Fibroblast of pulmonary artery (primary cell): ENCODE measurements at regions not wholly inside any gene's neighbourhood (a gene's known extent, or its start where the extent isn't known, plus 50 kb on each side); places are given as distances from the start of the nearest gene placed in this dataset.

Experiments
- DNase-seq: peaks from one replicate; pipeline ENCODE4 v3.0.0-alpha.2; 2010; ENCODE audit warnings: low read depth
- H3K4me3 ChIP-seq: replicated peaks from 2 replicates; pipeline ENCODE4 v1.5.1; 2011; ENCODE audit warnings: low read depth, mild to moderate bottlenecking, control low read depth, low read length, moderate library complexity
- TF ChIP-seq, protein P1 (sequence below): IDR thresholded peaks from 2 replicates; pipeline ENCODE4 v1.5.1; 2011; ENCODE audit warnings: mild to moderate bottlenecking, control low read depth, low read length, inconsistent platforms; ENCODE audit errors: missing control alignments

DNA sequence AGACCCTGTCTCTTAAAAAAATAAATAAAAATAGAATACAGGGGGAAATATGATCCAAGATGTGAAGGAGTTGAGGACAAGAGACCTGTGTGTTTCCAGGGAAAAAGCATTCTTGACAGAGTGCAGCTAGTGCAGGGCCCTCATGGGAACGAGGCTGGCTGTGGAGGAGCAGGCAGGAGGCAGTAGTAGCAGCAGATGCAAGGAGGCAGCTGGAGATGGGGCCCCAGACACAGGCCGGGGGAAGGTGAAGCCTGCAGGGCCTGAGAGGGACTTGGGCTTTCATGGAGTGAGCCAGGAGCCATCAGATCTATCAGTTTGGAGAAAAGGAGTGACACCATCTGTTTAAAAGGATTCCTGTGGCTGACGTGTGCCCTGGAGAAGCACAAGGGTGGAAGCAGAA lies 71.4 kb upstream of the ZNF438 start:
- no peak for DNase-seq
- TF ChIP-seq, protein P1, sequence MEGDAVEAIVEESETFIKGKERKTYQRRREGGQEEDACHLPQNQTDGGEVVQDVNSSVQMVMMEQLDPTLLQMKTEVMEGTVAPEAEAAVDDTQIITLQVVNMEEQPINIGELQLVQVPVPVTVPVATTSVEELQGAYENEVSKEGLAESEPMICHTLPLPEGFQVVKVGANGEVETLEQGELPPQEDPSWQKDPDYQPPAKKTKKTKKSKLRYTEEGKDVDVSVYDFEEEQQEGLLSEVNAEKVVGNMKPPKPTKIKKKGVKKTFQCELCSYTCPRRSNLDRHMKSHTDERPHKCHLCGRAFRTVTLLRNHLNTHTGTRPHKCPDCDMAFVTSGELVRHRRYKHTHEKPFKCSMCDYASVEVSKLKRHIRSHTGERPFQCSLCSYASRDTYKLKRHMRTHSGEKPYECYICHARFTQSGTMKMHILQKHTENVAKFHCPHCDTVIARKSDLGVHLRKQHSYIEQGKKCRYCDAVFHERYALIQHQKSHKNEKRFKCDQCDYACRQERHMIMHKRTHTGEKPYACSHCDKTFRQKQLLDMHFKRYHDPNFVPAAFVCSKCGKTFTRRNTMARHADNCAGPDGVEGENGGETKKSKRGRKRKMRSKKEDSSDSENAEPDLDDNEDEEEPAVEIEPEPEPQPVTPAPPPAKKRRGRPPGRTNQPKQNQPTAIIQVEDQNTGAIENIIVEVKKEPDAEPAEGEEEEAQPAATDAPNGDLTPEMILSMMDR: no peak
- H3K4me3 ChIP-seq: no peak overlapping the region

DNA sequence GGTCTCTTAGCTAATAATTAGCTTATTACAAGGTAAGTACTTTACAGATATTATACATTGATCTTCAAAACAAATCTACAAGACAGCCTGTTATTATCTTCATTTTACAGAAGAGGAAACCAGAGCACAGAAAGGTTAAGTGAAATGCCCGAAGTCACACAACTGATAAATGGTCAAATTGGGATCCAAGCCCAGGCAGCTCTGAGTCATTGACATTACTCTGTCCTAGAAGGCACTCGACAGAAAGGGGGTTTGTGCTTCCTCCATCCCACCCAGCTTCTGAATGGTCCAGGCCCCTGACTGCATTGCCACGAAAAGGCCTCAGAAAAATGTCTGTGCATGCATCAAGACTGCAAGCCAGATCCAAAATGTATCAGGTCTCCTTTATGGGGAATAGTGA lies 81.3 kb upstream of the ZNF438 start:
- DNase-seq: no peak
- no peak overlapping the region for H3K4me3 ChIP-seq
- TF ChIP-seq, protein P1: no peak

DNA sequence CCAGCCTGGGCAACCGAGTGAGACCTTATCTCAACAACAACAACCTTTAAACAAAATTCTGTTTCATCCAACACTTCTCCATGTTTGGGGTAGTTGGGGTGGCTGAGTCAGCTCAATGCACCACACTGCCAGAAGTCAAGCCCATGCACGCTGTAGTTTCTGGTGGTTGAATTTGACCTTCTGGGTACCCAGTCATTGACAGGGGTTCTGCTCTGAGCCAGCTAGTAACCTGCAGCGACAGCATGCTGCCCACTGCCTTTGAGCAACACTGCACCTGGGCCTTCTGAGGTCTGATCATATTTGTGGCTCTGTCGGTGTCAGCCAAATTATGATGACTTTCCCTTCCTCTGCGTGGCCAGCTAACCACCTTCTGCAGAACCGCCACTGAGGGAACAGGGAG lies 84.6 kb upstream of the ZNF438 start:
- H3K4me3 ChIP-seq: no peak overlapping the region
- TF ChIP-seq, protein P1: no peak
- no peak for DNase-seq

DNA sequence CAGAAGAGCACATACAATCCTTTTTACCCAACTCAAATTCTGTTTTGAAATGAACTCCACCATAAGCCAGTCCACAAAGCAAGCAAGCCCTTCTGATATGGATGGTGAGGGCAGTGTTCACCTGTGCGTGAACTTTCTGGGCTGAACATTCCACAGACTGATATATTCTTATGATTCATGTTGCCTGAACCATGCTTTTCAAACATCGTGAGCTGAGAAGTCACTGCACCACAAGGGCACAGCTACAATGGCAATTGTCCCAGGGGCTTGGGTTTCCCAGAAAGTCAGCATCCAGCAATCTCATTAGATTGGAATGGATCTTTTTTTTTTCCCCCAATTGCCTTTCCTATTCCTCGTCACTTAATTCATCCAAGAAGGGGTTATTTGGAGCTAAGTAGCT lies 86.9 kb upstream of the ZNF438 start:
- DNase-seq: no peak
- no peak overlapping the region for H3K4me3 ChIP-seq
- TF ChIP-seq, protein P1: no peak

DNA sequence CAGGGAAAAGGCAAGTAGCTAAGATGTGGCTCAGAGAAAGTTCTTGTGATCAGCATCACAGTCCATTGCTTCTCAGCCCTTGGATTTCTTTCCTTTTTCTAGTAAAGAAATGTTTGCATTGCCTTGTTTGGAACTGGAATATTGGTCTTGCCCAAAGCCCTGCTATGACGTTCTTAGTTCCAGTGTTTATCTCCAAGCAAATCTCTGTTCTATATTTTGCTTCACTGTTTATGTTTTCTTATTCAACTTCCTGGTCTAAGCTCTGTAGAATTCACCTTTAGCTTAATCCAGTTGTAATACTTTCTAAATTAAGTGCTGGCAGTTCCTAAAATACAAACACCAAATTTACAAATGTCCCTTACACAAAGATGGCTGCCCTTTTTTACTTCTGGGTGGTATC lies 88.7 kb upstream of the ZNF438 start:
- DNase-seq: no peak
- H3K4me3 ChIP-seq: no peak overlapping the region
- TF ChIP-seq, protein P1: no peak

DNA sequence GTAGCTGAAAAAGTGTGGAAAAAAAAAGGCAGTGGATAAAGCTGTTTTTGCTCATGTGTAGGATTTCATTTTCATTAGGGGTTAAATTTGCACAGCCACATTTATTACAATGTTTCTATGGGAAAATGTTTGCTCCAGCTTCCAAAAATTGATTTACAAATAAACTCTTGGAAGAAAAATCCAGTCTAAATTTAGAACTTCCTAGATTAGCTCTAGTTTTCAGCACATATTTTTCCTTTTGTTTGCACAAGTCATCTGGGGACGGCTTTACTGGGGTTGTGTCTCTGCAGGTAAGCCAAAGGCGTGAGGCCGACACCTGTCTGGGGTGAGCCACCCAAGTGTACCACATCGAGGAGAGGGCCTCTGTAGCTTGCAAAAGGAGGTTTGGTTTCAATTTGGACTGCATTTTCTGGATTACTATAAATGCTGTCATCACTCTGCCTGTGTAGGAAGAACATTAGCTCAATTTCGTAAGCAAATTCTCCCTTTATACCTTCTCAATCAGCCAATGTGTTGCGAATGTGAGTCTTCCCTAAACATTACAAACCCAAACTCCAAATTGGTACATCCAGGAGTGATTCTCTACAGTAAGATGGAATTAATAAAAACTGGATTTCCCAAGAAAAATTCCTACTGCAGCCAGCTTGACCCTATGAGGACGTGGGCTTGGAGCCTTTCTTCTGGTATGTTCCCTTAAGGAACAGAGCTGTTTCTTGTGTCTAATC lies 89.5 kb upstream of the ZNF438 start:
- no peak for DNase-seq
- H3K4me3 ChIP-seq: no peak overlapping the region
- TF ChIP-seq, protein P1: no peak
